ENCODE measurements at regions not wholly inside any gene's neighbourhood (a gene's known extent, or its start where the extent isn't known, plus 50 kb on each side); places are given as distances from the start of the nearest gene placed in this dataset.

GRCh38 chr21:26652854-26653253 is 79.8 kb upstream of the CYYR1 start:
- TF ChIP-seq CTCF (IDR thresholded peaks at IDR 0.05; ENCODE audit: low read depth, low read length, missing input control): no peak
- TF ChIP-seq SP1 (IDR thresholded peaks at IDR 0.05): no peak
- TF ChIP-seq GABPA (IDR thresholded peaks at IDR 0.05 in 1 of 2, conservative IDR thresholded peaks at IDR 0.05 in 1 of 2): no peak
- no peak for TF ChIP-seq TAF1 (conservative IDR thresholded peaks at IDR 0.05)
- no peak for TF ChIP-seq RXRA (IDR thresholded peaks at IDR 0.05)
- TF ChIP-seq MAX (IDR thresholded peaks at IDR 0.05): no peak
- no peak for TF ChIP-seq NR2F2 (IDR thresholded peaks at IDR 0.05)
- no peak for TF ChIP-seq EGR1 (IDR thresholded peaks at IDR 0.05; ENCODE audit: low read depth in 2 of 2)
- TF ChIP-seq REST (IDR thresholded peaks at IDR 0.05): no peak
- TF ChIP-seq FOXA1 (IDR thresholded peaks at IDR 0.05): no peak
- no peak for TF ChIP-seq YY1 (IDR thresholded peaks at IDR 0.05)

Data from liver (tissue), 3 donors.